CD4-positive, alpha-beta T cell (primary cell): ENCODE measurements at regions not wholly inside any gene's neighbourhood (a gene's known extent, or its start where the extent isn't known, plus 50 kb on each side); places are given as distances from the start of the nearest gene placed in this dataset.

Experiments
- ATAC-seq: fragments of 200-7000 bp; cut with Tn5 transposase; one replicate; pipeline ENCODE4 v1.10.0; 2022; ENCODE audit warnings: mild to moderate bottlenecking; ENCODE audit not compliant: poor library complexity
- CTCF ChIA-PET: fragments of 350-600 bp; sonication (Branson Sonifier 250); formaldehyde crosslinking; loops from one replicate; lab custom pipeline; 2021; ENCODE audit warnings: antibody characterized with exemption, inconsistent platforms; lab: Charles Lee
- POLR2A ChIA-PET: fragments of 350-600 bp; sonication (Branson Sonifier 250); formaldehyde crosslinking; loops from one replicate; lab custom pipeline; 2021; ENCODE audit warnings: antibody characterized with exemption, inconsistent platforms; lab: Charles Lee
- DNase-seq, 14 experiments: peaks; one replicate each; pipeline ENCODE4 v3.0.0-alpha.2; 2013 to 2020; ENCODE audit warnings: mixed read lengths in 2 of 14
- H3K27ac ChIP-seq, 2 donors: one replicate each; pipeline versions ENCODE4 v1.5.1 to v1.7.0; 2013; ENCODE audit warnings: low read length in 2 of 2, low read depth in 1 of 2, mild to moderate bottlenecking in 1 of 2
- H3K27me3 ChIP-seq, 2 experiments: 1 replicate in 1 of 2; 2 replicates in 1 of 2; pipeline versions ENCODE4 v1.6.1 to v1.7.0; 2013; ENCODE audit warnings: low read length in 2 of 2, control low read depth in 1 of 2, mild to moderate bottlenecking in 1 of 2, moderate library complexity in 1 of 2; ENCODE audit not compliant: insufficient read depth in 2 of 2, control insufficient read depth in 1 of 2
- H3K36me3 ChIP-seq: one replicate; pipeline ENCODE4 v1.6.1; 2013; ENCODE audit warnings: low read length, control low read depth; ENCODE audit not compliant: insufficient read depth
- H3K4me1 ChIP-seq: one replicate; pipeline ENCODE4 v1.6.1; 2013; ENCODE audit warnings: low read length, control low read depth; ENCODE audit not compliant: insufficient read depth
- H3K4me3 ChIP-seq: one replicate; pipeline ENCODE4 v1.5.1; 2013; ENCODE audit warnings: mild to moderate bottlenecking, low read length, moderate library complexity
- H3K9me3 ChIP-seq, 2 experiments: 1 replicate in 1 of 2; 2 replicates in 1 of 2; pipeline versions ENCODE4 v1.6.1 to v1.7.0; 2013; ENCODE audit warnings: low read length in 2 of 2, mild to moderate bottlenecking in 2 of 2, control low read depth in 1 of 2, moderate library complexity in 1 of 2; ENCODE audit not compliant: control insufficient read depth in 1 of 2, insufficient read depth in 1 of 2
- H3K27ac Mint-ChIP-seq: one replicate; pipeline ENCODE4 v1.8.0; 2020; ENCODE audit warnings: mixed read lengths
- H3K27me3 Mint-ChIP-seq: one replicate; pipeline ENCODE4 v1.8.0; 2021; ENCODE audit warnings: mixed read lengths
- H3K36me3 Mint-ChIP-seq: one replicate; pipeline ENCODE4 v1.8.0; 2021; ENCODE audit warnings: low read depth, mixed read lengths
- H3K4me1 Mint-ChIP-seq: one replicate; pipeline ENCODE4 v1.8.0; 2021; ENCODE audit warnings: low read depth, mixed read lengths
- H3K4me3 Mint-ChIP-seq: one replicate; pipeline ENCODE4 v1.8.0; 2020; ENCODE audit warnings: mild to moderate bottlenecking, mixed read lengths
- H3K9me3 Mint-ChIP-seq: one replicate; pipeline ENCODE4 v1.8.0; 2020; ENCODE audit warnings: mixed read lengths
- intact Hi-C, 2 experiments: fragments of 100-400 bp; cut with DNase I in 1 of 2; cut with micrococcal nuclease in 1 of 2; formaldehyde crosslinking; loops; one replicate each; pipeline versions ENCODE4 v1.15.1 to v1.9.0; 2023 to 2025; cut with DNase I, micrococcal nuclease
- TF ChIP-seq, protein P1 (sequence below): fragments of 200-600 bp; IDR thresholded peaks from one replicate; pipeline ENCODE4 v1.8.0; 2022; ENCODE audit warnings: antibody characterized with exemption, mild to moderate bottlenecking

DNA sequence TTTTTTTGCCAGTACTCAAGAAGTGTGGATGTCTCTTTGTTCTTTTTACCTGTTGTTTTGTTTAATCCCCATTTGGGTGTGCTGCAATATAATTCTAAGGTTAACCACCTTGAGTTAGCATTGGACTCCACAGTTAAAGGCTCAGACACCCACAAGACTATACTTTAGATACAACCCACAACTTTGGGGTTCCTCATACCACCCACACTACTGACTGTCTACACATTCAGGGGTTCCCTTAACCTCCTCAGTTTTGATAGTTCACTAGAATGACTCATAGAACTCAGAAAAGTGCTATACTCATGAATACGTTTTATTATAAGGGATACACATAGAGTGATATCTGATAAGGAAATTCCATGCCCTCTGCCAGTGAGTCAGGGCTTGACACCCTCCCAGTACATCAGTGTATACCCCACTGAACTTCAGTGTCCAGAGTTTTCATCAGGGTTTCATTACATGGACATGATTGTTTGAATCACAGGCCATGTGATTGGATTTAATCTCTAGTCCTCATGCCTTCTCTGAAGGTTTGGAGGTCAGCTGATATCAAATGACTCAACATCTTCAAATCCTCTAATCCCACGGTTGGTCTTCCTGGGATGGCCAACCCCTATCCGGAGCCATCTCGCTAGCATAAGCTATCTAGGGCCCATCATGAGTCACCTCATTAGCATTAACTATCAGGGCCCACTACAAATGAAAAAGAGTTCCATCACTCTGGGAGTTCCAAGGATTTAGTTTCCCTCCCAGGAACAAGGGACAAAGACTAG, 357.7 kb upstream of the EMCN start:
- Histone ChIP-seq H3K4me1 (no peaks in the 10 kb centered on the region), H3K4me3 (no peak overlapping the region), H3K27ac (no peak overlapping the region), H3K27me3 (peaks cover 0 to 3% of the 10 kb centered on the region in 2 experiments), H3K9me3 (no peaks in the 10 kb centered on the region), H3K36me3 (no peaks in the 10 kb centered on the region)
- intact Hi-C loops = no loop called here
- ChIA-PET CTCF (no interaction called here), POLR2A (no interaction called here)
- no peaks in the 10 kb centered on the region for H3K9me3 Mint-ChIP-seq
- DNase-seq (no peak), ATAC-seq (no peak)
- no peak overlapping the region for H3K4me3 Mint-ChIP-seq
- peaks cover 7% of the 10 kb centered on the region for H3K27me3 Mint-ChIP-seq
- H3K36me3 Mint-ChIP-seq = no peaks in the 10 kb centered on the region
- no peaks in the 10 kb centered on the region for H3K4me1 Mint-ChIP-seq
- TF ChIP-seq, protein P1, sequence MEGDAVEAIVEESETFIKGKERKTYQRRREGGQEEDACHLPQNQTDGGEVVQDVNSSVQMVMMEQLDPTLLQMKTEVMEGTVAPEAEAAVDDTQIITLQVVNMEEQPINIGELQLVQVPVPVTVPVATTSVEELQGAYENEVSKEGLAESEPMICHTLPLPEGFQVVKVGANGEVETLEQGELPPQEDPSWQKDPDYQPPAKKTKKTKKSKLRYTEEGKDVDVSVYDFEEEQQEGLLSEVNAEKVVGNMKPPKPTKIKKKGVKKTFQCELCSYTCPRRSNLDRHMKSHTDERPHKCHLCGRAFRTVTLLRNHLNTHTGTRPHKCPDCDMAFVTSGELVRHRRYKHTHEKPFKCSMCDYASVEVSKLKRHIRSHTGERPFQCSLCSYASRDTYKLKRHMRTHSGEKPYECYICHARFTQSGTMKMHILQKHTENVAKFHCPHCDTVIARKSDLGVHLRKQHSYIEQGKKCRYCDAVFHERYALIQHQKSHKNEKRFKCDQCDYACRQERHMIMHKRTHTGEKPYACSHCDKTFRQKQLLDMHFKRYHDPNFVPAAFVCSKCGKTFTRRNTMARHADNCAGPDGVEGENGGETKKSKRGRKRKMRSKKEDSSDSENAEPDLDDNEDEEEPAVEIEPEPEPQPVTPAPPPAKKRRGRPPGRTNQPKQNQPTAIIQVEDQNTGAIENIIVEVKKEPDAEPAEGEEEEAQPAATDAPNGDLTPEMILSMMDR = no peak
- no peak overlapping the region for H3K27ac Mint-ChIP-seq

DNA sequence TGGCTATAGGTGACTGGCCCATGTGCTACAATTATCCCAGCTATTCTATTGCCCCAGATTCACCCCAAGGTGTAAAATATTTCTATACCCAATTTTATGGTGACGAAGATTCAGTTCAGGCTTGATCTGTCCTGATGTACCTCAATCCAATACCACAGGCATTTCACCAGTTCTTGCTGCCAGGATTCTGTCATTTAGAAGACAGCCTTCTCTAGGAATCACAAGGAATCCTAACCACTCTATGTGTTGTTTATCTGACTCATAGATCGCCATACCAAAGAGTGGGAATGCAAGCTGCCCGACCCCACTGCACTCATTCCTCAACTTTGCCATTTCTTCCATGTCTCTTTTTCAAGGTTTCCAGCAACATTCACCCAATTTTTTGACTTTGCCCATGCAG, 355.0 kb upstream of the EMCN start:
- no peak overlapping the region for H3K4me3 ChIP-seq
- POLR2A ChIA-PET = no interaction called here
- ATAC-seq = no peak
- H3K4me1 ChIP-seq = no peaks in the 10 kb centered on the region
- Mint-ChIP-seq H3K4me1 (no peaks in the 10 kb centered on the region), H3K27me3 (peaks cover 10% of the 10 kb centered on the region), H3K9me3 (no peaks in the 10 kb centered on the region), H3K4me3 (no peak overlapping the region), H3K36me3 (no peaks in the 10 kb centered on the region), H3K27ac (no peak overlapping the region)
- H3K36me3 ChIP-seq = no peaks in the 10 kb centered on the region
- intact Hi-C loops = no loop called here
- no peak for DNase-seq
- peaks cover 0 to 3% of the 10 kb centered on the region in 2 experiments for H3K27me3 ChIP-seq
- CTCF ChIA-PET = no interaction called here
- TF ChIP-seq, protein P1 = no peak
- H3K27ac ChIP-seq = no peak overlapping the region
- peaks cover 0 to 3% of the 10 kb centered on the region in 2 experiments for H3K9me3 ChIP-seq

GRCh38 chr4:100870940-100871772, 353.3 kb upstream of the EMCN start:
- no peaks in the 10 kb centered on the region for H3K36me3 ChIP-seq
- H3K27me3 ChIP-seq = peaks cover 0 to 3% of the 10 kb centered on the region in 2 experiments
- intact Hi-C loops = no loop called here
- ChIA-PET CTCF (no interaction called here), POLR2A (no interaction called here)
- no peak overlapping the region for H3K4me3 Mint-ChIP-seq
- H3K36me3 Mint-ChIP-seq = no peaks in the 10 kb centered on the region
- DNase-seq (no peak), ATAC-seq (no peak)
- H3K4me1 ChIP-seq = no peaks in the 10 kb centered on the region
- peaks cover 16% of the 10 kb centered on the region for H3K27me3 Mint-ChIP-seq
- H3K4me3 ChIP-seq = no peak overlapping the region
- no peaks in the 10 kb centered on the region for H3K4me1 Mint-ChIP-seq
- H3K27ac ChIP-seq = no peak overlapping the region
- TF ChIP-seq, protein P1 = no peak
- no peak overlapping the region for H3K27ac Mint-ChIP-seq
- H3K9me3 Mint-ChIP-seq = peaks cover 4% of the 10 kb centered on the region
- peaks cover 0 to 4% of the 10 kb centered on the region in 2 experiments for H3K9me3 ChIP-seq
